Panc1 (cell line): ENCODE measurements at regions not wholly inside any gene's neighbourhood (a gene's known extent, or its start where the extent isn't known, plus 50 kb on each side); places are given as distances from the start of the nearest gene placed in this dataset.

Experiments
- ATAC-seq: fragments of 200-7000 bp; cut with Tn5 transposase; 2 replicates; pipeline ENCODE4 v1.9.1; 2020; ENCODE audit warnings: mild to moderate bottlenecking, moderate library complexity
- BruUV-seq: library from RNA; stranded (reverse); fragments of 400-500 nt; replicated peaks from 2 replicates; lab custom pipeline; 2021; lab: Mats Ljungman, UMichigan
- CTCF ChIA-PET: fragments of 300-600 bp; sonication (Branson Sonifier 250); formaldehyde crosslinking; loops from one replicate; lab custom pipeline; 2022; ENCODE audit warnings: antibody characterized with exemption; lab: Charles Lee
- POLR2A ChIA-PET: fragments of 300-600 bp; sonication (Branson Sonifier 250); formaldehyde crosslinking; loops from one replicate; lab custom pipeline; 2022; ENCODE audit warnings: antibody characterized with exemption; lab: Charles Lee
- DNase-seq: peaks from one replicate; pipeline ENCODE4 v3.0.0-alpha.2; 2010; ENCODE audit warnings: low read depth, low spot score
- H3K27ac ChIP-seq: 2 replicates; pipeline ENCODE4 v1.5.1; 2011; ENCODE audit warnings: mild to moderate bottlenecking, low read length, inconsistent platforms
- H3K27me3 ChIP-seq: fragments of 200-500 bp; sonication (Bioruptor generic); 2 replicates; pipeline ENCODE4 v1.6.0; 2014; ENCODE audit warnings: low read length, inconsistent platforms; ENCODE audit not compliant: control insufficient read depth, insufficient read depth
- H3K36me3 ChIP-seq: fragments of 200-500 bp; sonication (Bioruptor generic); 2 replicates; pipeline ENCODE4 v1.5.1; 2014; ENCODE audit warnings: inconsistent platforms, mild to moderate bottlenecking, low read length, moderate library complexity; ENCODE audit not compliant: control insufficient read depth, insufficient read depth
- H3K4me1 ChIP-seq: 2 replicates; pipeline ENCODE4 v1.5.1; 2011; ENCODE audit warnings: inconsistent platforms, mild to moderate bottlenecking, low read length, moderate library complexity; ENCODE audit not compliant: control insufficient read depth, insufficient read depth
- H3K4me3 ChIP-seq, 2 experiments: 2 replicates each; pipeline ENCODE4 v1.5.1; 2011 to 2012; ENCODE audit warnings: low read depth in 2 of 2, low read length in 2 of 2, mild to moderate bottlenecking in 2 of 2, inconsistent platforms in 1 of 2, moderate library complexity in 1 of 2
- H3K9me3 ChIP-seq: fragments of 200-500 bp; sonication (Bioruptor generic); 2 replicates; pipeline ENCODE4 v1.5.1; 2014; ENCODE audit warnings: low read depth, mild to moderate bottlenecking, inconsistent platforms, low read length, moderate library complexity; ENCODE audit not compliant: control insufficient read depth, insufficient read depth
- POLR2AphosphoS5 ChIP-seq: IDR thresholded peaks from 2 replicates; pipeline ENCODE4 v1.6.1; 2012; ENCODE audit warnings: mild to moderate bottlenecking, low read depth, low read length, moderate library complexity
- SIN3A ChIP-seq: IDR thresholded peaks from 2 replicates; pipeline ENCODE4 v1.6.1; 2012; ENCODE audit warnings: low read depth, mild to moderate bottlenecking, low read length, moderate library complexity, borderline replicate concordance; ENCODE audit not compliant: insufficient read depth
- TCF7L2 ChIP-seq: IDR thresholded peaks from 2 replicates; pipeline ENCODE4 v1.6.1; 2011; ENCODE audit warnings: mild to moderate bottlenecking, low read depth, low read length, inconsistent platforms
- in situ Hi-C: cut with HindIII; loops from 2 replicates; pipeline ENCODE4 v1.10.0; 2016; ENCODE audit warnings: low sequenced_read_pairs, low pct_unique_long_range_greater_than_20kb
- intact Hi-C: fragments of 100-400 bp; cut with micrococcal nuclease; formaldehyde crosslinking; loops from one replicate; pipeline ENCODE4 v1.10.0; 2022; ENCODE audit not compliant: unreplicated experiment
- TF ChIP-seq, protein P1 (sequence below): fragments of 450-650 bp; IDR thresholded peaks from 2 replicates; pipeline ENCODE4 v1.5.1; 2017; ENCODE audit warnings: mild to moderate bottlenecking
- TF ChIP-seq, protein P2 (sequence below), 2 experiments: IDR thresholded peaks; 2 replicates each; pipeline ENCODE4 v1.6.1; 2011 to 2012; ENCODE audit warnings: low read depth in 2 of 2, control low read depth in 1 of 2, low read length in 1 of 2, mild to moderate bottlenecking in 1 of 2, moderate library complexity in 1 of 2; ENCODE audit not compliant: insufficient read depth in 1 of 2

DNA sequence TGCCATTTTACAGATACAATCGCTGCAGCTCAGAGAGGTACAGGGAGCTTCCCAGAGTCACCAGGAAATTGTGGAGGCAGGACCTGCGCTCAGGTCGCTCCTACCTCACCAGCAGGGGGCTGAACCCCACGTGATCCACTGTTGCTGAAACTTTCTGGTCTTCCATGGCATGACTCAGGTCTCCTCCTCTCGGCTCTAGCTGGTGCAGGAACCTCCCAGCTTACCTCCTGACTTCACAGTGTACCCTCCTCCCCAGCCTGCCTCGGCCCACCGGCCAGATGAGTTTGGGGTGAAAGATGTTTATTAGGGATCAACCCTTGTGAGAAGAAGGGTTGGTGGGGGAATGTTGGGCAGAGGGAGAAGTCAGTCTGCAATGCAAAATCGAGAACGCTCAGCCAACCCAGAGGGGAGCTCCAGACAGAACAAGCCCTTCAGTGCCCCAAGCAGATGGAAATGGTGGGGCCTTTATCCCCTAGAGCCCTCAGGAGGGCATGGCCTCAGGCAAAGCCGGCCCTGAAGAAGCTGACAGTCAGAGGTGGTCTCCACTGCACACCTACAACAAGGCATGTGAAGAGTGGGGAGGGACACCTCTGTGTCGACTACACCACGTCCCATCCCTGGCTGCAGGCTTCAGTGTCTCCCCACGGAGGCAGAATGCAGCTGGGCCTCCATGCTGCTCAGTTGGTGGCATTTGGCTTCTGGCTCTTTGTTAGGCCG, 118.6 kb upstream of the PRR20G start:
- CTCF ChIA-PET = no interaction called here
- H3K27ac ChIP-seq = no peak overlapping the region
- POLR2A ChIA-PET = no interaction called here
- ATAC-seq = peak; percentile 51; the same call in 1 of the 2 replicates
- H3K36me3 ChIP-seq = no peaks in the 10 kb centered on the region
- H3K27me3 ChIP-seq = peaks cover 9% of the 10 kb centered on the region; the same call in 1 of the 2 replicates
- TF ChIP-seq, protein P1, sequence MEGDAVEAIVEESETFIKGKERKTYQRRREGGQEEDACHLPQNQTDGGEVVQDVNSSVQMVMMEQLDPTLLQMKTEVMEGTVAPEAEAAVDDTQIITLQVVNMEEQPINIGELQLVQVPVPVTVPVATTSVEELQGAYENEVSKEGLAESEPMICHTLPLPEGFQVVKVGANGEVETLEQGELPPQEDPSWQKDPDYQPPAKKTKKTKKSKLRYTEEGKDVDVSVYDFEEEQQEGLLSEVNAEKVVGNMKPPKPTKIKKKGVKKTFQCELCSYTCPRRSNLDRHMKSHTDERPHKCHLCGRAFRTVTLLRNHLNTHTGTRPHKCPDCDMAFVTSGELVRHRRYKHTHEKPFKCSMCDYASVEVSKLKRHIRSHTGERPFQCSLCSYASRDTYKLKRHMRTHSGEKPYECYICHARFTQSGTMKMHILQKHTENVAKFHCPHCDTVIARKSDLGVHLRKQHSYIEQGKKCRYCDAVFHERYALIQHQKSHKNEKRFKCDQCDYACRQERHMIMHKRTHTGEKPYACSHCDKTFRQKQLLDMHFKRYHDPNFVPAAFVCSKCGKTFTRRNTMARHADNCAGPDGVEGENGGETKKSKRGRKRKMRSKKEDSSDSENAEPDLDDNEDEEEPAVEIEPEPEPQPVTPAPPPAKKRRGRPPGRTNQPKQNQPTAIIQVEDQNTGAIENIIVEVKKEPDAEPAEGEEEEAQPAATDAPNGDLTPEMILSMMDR = no peak; the same call in 1 of the 2 replicates
- TF ChIP-seq SIN3A = no peak
- in situ Hi-C loops (no loop called here), intact Hi-C loops (no loop called here)
- DNase-seq = no peak
- BruUV-seq = no TSS peak
- H3K9me3 ChIP-seq = no peaks in the 10 kb centered on the region
- H3K4me3 ChIP-seq = no peak overlapping the region
- peaks cover 5% of the 10 kb centered on the region; the same call in 1 of the 2 replicates for H3K4me1 ChIP-seq

DNA sequence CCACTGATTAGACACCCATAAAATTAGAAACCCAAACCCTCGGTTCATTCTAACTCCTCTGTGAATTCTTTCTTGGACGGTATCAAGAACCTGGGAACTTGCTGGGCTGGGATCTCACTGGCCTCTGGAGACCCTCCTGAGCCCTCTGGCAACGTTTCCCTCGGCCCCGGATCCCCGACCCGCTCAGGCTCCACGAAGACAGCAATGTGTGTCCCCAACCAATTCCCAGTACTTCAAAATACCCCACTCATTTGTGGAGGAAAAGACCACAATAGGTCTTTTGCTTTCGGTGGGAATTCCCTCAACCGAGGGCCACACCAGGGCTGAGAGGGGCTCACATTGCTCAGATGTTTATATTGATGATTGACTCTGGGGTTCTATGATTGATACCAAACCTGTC, 117.9 kb upstream of the PRR20G start:
- Histone ChIP-seq H3K27ac (no peak overlapping the region), H3K4me1 (peaks cover 5% of the 10 kb centered on the region; the same call in 1 of the 2 replicates), H3K9me3 (no peaks in the 10 kb centered on the region), H3K4me3 (no peak overlapping the region), H3K36me3 (no peaks in the 10 kb centered on the region), H3K27me3 (peaks cover 9% of the 10 kb centered on the region; the same call in 1 of the 2 replicates)
- BruUV-seq = no TSS peak
- ChIA-PET POLR2A (no interaction called here), CTCF (no interaction called here)
- TF ChIP-seq SIN3A (no peak), TCF7L2 (no peak), POLR2AphosphoS5 (no peak)
- TF ChIP-seq, protein P2, sequence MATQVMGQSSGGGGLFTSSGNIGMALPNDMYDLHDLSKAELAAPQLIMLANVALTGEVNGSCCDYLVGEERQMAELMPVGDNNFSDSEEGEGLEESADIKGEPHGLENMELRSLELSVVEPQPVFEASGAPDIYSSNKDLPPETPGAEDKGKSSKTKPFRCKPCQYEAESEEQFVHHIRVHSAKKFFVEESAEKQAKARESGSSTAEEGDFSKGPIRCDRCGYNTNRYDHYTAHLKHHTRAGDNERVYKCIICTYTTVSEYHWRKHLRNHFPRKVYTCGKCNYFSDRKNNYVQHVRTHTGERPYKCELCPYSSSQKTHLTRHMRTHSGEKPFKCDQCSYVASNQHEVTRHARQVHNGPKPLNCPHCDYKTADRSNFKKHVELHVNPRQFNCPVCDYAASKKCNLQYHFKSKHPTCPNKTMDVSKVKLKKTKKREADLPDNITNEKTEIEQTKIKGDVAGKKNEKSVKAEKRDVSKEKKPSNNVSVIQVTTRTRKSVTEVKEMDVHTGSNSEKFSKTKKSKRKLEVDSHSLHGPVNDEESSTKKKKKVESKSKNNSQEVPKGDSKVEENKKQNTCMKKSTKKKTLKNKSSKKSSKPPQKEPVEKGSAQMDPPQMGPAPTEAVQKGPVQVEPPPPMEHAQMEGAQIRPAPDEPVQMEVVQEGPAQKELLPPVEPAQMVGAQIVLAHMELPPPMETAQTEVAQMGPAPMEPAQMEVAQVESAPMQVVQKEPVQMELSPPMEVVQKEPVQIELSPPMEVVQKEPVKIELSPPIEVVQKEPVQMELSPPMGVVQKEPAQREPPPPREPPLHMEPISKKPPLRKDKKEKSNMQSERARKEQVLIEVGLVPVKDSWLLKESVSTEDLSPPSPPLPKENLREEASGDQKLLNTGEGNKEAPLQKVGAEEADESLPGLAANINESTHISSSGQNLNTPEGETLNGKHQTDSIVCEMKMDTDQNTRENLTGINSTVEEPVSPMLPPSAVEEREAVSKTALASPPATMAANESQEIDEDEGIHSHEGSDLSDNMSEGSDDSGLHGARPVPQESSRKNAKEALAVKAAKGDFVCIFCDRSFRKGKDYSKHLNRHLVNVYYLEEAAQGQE (IDR thresholded peaks at IDR 0.05; ENCODE audit: insufficient read depth in 1 of 2, low read depth in 2 of 2, low read length in 1 of 2) = no peak
- TF ChIP-seq, protein P1 = no peak
- in situ Hi-C loops = no loop called here
- ATAC-seq (no peak), DNase-seq (no peak)
- intact Hi-C loops = no loop called here
